ENCODE measurements at regions not wholly inside any gene's neighbourhood (a gene's known extent, or its start where the extent isn't known, plus 50 kb on each side); places are given as distances from the start of the nearest gene placed in this dataset.

DNA sequence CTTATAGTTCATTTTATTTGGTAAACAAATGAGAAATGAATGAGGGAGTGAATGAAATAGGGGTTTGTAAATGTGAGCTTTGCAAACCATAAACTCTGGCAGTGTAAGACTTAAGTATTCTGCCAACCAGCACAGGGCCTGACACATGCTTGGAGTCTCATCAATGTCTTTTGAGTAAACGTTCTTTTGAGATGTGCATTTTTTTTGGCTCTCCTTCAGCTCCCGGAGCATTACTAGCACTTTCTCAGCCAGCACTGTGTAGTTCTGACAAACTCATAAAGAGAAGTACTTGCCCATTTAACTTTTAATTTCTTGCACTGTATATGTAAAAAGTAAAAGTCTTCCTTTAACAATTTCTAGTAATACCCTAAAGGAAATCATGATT lies 245.3 kb downstream of the HS3ST1 start:
- no peak for DNase-seq (ENCODE audit: low read depth)

DNA sequence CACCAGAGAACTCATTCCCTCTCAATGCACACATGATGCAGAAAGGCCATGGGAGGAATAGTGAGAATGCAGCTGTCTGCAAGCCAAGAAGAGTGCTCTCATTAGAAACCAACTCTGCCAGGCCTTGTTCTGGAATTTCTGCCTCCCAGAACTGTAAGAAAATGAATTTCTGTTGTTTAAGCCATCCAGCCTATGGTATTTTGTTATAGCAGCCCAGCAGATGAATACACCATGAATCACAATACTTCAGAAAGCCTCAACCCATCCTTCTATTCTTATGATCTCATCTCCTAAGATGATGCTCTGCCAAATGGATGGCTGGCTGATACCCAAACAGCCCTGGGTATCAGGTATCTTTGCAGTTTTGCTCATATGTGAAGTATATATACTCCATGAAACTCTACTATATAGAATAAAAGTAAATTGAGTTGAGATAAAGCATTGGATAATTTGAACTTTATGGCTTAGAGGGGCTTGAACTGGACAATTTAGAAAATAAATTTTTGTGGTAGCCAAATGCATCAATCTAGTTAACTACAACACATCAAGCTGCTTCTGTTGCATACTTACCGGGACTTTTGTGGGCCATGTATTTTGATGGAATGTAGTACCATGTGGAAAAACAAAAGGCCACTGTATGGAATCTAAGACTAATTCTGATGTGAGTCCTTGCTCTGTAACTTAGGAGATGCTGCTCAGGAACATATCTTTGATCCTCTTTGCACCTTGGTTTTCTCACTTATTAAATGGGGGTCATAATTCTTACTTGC lies 245.9 kb downstream of the HS3ST1 start:
- DNase-seq (ENCODE audit: low read depth) = no peak

DNA sequence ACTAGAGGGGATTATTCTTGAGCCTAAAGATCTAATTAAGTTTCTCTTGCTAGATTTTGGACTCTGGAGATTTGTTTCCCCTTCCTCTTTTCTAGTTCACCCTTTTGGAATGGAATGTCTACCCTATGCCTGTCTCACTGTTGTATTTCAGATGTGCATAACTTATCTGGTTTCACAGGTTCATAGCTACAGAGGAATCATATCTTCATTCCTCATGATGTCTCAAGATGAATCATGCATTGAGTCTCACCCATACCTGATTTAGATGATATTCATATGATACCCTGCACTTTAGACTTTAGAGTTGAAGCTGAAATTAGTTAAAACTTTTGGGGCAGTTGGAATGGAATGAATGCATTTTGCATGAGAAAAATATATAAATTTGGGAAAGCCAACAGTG lies 246.7 kb downstream of the HS3ST1 start:
- DNase-seq (ENCODE audit: low read depth) = no peak

DNA sequence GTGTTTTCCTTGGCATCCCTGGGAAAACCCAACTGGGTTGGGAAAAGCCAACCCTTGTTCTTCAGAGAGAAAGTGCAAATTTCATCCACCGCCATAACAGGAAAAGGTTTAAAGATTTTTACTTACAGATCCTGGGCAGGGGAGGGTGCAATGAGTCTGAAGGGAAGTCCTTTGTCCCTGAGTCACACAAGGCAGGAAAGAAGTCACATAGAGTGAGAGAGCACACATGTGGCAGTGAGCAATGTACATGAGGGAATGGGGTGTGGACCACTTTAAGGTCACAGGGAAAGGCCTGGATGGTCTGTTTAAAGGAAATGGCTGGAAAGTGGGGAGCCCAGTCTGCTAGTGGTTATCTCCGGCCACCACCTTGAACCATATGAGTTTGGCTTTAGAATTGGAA lies 248.9 kb downstream of the HS3ST1 start:
- no peak for DNase-seq (ENCODE audit: low read depth)

DNA sequence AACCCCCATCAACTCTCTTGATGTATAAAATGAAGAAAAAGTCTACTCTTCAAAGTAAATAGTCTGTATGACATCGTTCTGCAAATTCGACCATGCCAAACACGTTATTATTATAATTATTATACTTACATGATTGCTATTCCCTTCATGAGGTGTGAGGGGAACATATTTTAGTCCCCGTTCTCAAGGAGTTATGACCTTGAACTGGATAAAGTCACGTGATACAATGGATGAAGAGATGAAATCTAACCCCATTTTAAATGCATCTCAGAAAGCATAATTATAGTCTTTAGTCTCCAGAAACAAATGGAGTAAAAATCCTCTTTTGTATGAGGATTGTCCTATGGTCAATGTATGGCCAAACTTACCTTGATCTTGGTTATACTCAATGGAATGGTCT lies 250.3 kb downstream of the HS3ST1 start:
- no peak for DNase-seq (ENCODE audit: low read depth)

DNA sequence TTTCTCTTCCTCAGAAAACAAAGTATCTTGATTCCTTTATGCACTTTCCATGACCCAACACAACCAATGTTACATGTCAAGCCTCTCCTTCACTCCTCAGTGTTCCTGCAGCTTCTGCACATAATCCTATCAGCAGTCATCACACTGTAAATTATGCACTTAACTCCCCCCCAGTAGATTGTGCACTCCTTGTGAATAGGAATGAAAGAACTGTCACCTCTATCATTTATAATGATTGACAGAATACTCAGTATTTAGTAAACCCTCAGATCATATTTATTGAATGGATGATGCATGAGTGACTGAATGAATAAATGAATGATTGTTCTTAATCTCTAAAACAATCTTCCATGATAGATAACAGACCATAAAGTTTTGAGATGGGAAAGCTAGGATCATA lies 253.3 kb downstream of the HS3ST1 start:
- DNase-seq (ENCODE audit: low read depth) = no peak

DNA sequence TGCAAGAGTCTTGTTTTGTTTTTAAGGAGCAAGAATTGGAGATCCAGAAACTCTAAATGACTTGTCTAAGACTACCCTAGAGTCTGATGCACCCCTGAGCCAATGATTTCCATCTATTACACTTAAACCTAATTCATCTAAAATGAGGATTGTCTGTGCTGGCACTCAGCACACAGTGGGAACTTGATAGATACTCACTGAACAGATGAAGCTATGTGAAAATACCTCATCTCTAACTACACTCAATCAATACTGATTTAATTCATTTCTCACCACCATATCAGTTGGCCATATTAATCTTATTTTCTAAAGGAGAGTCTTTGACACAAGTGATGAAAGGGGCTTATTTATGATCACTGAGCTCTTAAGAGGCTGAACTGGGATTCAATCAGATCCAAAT lies 262.1 kb downstream of the HS3ST1 start:
- no peak for DNase-seq (ENCODE audit: low read depth)

DNA sequence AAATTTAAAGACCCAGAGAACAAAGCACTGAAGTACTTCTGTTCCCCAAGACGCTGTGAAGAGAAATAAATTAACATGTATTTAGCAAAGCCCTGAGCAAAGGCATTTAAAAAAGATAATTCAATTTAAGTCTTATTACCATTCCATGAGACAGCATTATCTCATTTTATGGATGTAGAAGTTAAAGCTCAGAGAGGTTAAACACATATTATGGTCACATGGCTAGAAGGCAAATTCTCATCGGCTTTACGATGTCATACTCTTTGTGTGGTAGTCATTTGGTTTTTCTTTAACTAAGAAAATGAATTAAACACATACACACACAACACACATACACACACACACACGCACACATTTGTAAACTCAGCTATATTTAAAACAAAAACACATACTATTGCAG lies 262.7 kb downstream of the HS3ST1 start:
- no peak for DNase-seq (ENCODE audit: low read depth)

DNA sequence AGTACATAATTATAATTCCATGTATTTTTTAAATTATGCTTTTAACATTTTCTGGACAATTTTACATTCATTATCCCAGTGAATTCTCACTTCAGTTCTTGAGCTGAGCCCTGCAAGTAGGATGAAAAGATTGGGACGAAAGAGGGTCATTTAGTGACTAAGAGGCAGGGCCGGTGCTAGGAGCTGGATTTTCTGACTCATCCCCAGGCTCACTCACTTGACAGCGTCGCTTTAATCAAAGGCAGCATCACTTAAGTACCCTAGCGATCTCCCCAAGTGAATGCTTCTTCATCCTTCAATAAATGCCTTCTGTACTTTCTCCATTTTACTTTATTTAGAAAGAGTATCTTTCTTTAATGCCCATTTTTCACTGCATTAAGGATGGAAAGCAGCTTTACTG lies 263.6 kb downstream of the HS3ST1 start:
- DNase-seq (ENCODE audit: low read depth) = no peak

DNA sequence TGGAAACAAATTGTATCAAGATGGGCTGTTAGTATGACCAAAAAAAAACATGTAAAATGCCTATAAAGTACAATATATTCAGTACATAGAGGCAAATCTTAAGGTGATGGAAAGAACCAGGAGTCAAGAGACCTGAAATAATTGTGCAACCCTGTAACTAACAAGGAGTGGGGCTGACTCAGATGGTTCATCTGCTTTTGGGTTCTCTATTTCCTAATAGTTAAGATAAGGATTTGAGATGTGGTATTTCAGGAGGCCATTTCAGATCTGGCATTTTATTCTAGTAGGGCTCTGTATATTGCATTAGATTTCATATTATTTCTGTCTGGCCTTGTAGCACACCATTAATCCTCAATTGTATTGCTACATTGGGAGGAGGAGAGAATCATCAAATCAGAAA lies 268.4 kb downstream of the HS3ST1 start:
- no peak for DNase-seq (ENCODE audit: low read depth)

DNA sequence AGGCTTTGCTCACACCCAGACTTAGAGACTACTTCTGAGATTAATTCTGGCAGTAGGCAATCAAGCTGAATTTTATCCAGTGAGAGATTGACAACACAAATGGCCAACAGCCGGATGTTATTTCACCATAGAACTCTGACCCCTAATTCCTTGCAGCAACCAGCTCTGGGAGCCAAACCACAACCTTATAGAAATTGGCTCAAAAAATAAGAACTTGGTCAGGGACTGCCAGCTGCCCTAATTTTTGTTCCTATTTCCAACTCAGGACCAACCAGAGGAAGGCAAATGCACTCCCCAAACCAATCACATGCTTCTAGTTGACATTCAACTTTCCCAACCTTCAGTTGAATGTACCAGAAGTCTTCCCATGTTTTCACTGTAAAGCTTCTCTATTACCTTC lies 269.7 kb downstream of the HS3ST1 start:
- DNase-seq (ENCODE audit: low read depth) = no peak

DNA sequence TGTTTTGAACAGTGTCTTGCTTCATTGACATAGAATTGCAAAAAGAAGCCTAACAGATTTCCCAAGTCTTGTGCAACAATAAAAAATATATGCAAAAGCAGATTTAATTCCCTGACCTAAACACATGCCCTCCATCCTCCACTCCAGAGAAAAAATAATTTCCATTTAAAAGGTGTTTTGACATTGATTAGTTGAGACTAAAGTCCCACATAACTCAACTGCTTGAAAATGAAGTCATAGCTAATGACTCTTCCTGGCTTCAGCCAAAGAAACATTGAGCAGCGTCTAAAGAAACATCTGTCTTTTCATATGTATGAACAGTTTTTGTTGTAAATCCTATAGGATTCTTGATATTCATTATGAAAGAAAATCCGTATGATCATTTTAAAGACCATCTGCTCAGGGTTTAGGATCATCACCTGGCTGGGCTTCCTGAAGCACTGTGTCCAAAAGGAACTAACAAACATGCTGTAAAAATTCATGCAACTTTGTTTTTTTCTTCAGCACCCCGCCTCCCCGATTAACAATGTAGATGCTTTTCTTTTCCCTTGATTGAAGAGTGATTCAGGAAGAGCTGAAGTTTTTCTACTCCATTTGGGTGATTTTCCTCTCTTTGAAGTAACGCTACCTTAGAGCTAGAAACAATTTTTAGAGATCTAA lies 273.4 kb downstream of the HS3ST1 start:
- no peak for DNase-seq (ENCODE audit: low read depth)

DNA sequence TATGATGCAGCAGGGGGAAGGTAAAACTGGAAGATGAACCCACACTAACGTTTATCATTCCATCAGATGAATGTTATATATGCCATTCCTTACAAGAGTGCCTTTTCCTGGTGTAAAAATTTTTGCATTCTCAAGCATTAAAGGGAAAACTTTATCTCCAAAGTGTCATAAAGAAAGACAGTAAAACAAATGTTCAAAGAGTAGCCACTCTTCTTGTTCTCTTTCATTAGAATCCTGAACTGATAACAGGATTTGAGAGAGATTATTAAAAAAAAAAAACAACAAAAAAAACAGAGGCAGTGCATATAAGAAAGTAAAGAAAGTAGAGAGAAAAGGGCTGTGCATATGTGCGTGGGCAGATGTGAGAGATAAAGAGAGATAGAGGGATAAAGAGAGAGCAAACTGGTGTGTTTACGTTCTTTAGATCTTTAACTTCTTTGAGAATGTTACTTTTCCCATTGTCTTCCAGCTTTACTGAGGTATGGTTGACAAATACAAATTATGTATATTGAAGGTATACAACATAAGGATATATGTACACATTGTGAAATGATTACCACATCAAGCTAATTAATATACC lies 275.4 kb downstream of the HS3ST1 start:
- no peak for DNase-seq (ENCODE audit: low read depth)

DNA sequence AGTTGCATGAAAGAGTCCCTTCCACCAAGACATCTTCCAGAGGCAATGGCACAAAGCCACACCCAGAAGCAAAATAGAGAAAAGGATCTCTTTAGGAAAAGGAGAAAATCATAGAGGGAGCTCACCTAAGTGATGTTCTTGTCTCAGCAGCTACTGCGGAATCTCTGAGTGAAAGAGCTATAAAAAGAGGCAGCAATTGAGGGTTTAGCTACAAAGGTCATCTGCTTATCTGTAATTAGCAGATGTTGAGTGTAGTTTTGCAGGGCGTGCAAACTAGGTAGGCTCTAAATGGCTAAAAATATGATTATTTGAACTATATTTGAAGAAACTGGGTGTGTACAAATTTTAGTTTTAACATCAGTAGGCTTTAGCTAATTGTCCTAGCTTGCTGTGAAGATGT lies 276.0 kb downstream of the HS3ST1 start:
- no peak for DNase-seq (ENCODE audit: low read depth)

DNA sequence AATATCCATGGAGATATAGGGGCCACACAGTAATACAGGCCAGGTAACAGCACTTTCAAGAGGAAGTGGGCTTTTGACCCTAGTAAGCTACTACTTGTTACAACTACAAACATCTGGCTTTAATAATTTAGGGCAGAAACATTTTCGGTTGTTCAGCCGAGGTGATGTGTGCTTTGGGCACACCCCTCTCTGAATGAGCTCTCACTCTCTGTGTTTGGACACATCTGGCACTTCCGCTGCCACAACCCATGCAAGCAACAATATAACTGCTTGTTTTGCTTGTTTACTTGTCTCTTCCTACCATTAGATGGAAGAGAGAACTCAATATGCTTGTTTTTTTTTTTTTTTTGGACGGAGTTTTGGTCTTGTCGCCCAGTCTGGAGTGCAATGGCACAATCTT lies 277.2 kb downstream of the HS3ST1 start:
- DNase-seq (ENCODE audit: low read depth) = no peak

DNA sequence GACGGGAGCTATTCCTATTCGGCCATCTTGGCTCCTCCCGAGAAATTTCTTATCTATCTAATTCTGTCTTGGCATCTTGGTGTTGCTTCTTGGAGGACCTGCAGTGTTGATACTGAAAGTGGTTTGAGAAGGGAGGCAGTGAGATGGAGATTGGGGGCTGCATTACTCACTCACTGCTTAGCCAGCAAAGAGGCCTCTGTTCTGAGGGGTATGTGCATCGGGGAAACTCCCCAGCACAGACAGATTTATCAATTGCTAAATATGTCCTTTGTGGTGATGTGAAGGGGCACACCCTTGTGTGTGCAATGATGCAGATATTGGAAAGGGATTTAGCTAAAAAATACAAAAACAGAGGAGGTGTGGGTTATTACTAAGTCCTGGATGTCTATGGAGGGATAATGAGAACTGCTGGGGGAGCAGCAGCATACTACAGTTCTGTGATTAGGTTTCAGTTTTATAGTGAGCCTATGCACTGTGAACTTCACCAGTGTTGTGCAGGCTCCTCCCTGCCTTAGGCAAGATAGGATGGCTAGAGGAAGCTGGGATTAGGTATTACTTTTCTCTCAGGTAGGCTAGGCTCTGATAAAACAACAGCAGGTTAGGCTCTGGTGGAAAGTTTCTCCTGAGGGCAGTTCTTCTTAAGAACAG lies 279.0 kb downstream of the HS3ST1 start:
- no peak for DNase-seq (ENCODE audit: low read depth)

DNA sequence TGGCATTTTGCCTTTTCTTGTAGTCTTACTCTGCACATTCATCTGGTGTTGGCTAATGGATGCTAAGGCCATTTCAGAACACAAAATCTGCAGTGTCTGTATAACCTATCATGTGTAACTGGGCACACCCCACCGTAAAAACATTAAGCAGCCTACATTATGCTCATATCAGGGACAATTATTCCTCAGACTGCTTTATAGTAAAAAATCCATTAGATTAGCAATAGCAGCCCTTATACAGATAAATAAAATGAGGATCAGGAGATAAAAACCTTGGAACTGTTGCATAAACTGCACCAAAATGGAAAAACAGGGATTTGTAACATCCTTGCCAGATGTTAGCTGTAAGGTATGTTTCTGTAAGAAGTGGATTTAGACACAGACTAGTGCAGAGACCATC lies 288.8 kb downstream of the HS3ST1 start:
- no peak for DNase-seq (ENCODE audit: low read depth)

DNA sequence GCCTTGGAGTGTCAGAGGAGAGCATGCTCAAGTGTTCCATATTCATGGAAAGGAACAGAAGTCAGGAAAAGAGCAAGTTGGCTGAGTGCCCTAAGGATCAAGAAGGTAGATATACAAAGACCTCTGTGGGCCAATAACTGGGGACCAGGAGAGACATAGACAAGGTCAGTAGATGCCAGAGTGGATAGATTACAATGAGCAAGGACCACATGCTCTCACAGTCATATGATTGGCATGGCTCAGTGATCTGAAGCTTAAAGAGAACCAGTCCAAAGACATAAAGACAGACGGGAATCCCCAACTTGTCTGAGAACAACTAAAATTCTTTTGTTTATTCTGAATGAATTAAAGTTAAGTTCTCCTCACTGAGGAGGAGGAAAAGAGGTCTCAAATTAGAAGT lies 289.7 kb downstream of the HS3ST1 start:
- DNase-seq (ENCODE audit: low read depth) = no peak

DNA sequence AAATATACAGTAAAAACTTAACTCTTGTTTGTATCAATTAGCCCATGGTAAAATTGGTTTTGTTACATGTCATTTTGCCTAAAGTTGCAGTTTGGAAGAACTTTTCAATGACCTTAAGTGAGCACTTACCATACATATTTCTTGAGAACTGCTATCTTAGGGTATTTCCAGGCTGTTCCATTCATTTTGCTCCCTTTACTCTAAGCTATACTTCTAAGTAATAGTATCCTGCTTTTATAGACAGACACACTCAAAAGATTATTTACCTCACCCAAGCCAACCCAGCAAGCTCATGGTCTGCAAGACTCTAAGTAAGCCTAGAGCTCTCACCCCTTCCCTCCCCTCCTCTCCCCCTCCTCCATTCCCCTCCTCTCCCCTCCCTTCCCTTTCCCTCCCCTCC lies 294.0 kb downstream of the HS3ST1 start:
- DNase-seq (ENCODE audit: low read depth) = no peak

DNA sequence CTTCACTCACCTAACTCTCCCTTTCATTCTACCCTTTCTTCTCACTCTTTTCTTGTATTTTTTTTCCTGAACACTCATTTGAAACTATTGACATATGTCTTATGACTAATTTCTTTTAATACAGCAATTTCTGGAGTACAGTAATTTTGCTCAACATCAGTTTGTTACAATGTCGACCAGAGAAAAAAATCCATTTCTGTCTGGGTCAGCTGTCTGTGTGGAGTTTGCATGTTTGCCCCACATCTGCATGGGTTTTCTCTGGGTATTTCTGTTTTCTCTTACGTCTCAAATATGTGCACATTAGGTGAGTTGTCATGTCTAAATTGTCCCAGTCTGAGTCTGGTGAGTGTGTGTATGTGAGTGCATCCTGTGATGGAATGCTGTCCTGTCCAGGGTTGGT lies 294.8 kb downstream of the HS3ST1 start:
- no peak for DNase-seq (ENCODE audit: low read depth)

DNA sequence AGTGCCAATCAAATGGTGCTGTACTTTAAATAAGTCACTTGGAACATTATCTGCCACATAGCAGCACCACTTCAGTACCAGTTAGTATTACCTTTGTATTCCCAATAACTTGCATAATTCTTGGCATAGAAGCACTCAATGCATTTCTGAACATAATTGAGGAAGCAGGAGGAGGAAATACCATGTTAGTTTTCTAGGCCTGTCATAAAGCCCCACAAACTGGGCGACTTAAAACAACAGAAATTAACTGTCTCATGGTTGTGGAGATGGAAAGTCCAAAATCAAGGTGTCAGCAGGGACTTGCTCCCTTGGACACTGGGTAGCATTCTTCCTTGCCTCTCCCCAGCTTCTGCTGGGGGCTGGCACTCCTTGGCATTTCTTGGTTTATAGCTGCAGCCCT lies 296.2 kb downstream of the HS3ST1 start:
- DNase-seq (ENCODE audit: low read depth) = no peak

DNA sequence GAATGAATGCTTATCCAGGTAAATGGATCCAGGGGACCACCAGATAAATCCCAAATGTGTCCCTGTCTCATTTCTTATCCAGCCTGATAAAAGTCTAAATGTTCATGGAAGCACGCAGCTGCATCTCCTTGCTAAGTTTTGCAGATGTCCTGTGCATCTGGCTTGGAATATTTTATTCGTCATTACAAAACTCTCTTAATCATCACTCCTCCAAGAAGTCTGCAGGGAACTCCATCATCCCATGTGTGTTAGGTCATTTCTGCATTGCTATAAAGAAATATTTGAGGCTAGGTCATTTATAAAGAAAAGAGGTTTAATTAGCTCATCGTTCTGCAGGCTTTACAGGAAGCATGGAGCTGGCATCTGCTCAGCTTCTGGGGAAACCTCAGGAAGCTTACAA lies 297.2 kb downstream of the HS3ST1 start:
- no peak for DNase-seq (ENCODE audit: low read depth)

All from RPMI7951 (cell line).